Activated CD4-positive, CD25-positive, alpha-beta regulatory T cell treated with anti-CD3 and anti-CD28 coated beads, Interleukin-2, amount 50 U/mL, for 24 hours (primary cell): ENCODE measurements at regions not wholly inside any gene's neighbourhood (a gene's known extent, or its start where the extent isn't known, plus 50 kb on each side); places are given as distances from the start of the nearest gene placed in this dataset.
A peak's percentile ranks its signal among the peaks of the same experiment; 100 is the strongest.
"Not testable (repeated sequence)": the region's sequence is repeated elsewhere in the genome, so short reads cannot be mapped to it uniquely, and the experiment has no call there.

Experiments used
- ATAC-seq, 2 donors: fragments of 150-1000 bp; cut with Tn5 transposase; one replicate each; pipeline ENCODE4 v1.10.0; 2021; ENCODE audit warnings: mild to moderate bottlenecking in 1 of 2, moderate library complexity in 1 of 2

DNA sequence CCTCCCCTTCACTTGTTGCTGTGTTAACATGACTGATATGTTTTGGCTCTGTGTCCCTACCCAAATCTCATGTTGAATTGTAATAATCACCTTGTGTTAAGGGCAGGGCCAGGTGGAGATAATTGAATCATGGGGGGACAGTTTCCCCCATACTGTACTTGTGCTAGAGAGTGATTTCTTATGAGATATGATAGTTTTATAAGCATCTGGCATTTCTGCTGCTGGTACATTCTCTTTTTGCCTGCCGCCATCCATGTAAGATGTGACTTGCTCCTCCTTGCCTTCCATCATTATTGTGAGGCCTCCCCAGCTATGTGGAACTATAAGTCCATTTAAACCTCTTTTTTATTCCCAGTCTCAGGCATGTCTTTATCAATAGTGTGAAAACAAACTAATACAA is 185.0 kb downstream of the TBX18 start:
- no peak for ATAC-seq

DNA sequence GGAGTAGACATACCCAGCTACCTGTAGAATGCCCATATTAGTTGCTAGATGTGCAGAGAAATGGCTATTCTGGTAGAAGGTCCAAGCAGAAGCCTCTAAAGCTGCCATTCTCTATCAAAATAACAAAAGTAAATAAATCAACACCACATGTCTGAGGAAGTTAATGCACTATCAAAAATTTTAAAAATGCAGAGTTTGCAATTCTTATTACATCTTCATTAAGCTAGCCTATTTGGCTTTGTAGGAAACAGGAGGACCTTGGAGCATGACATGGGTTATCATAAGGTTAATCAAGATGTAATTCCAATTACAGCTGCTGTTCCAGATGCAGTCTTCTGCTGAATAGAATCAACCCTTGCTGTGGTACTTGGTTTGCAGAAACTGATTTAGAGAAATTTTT is 188.4 kb downstream of the TBX18 start:
- no peak for ATAC-seq

DNA sequence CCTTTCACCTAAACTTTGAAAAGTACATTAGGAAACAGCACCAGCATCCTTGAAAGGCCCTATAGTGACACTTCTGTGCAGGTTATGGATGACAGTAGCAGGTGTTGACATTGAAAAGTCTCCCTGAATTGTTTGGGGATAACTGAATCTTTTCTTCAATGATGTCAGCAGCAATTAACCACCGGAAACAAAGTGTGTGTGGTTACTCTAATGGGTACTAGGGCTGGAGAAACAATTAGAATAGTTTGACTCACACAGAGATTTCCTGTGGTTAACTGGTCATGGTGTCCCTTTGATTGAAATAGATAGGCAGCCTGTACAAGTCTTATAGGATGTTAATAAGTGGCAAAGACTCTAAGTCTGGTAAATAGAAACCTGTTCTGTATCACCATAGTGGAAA is 189.1 kb downstream of the TBX18 start:
- peak in 1 of 2 donors; percentile 41 for ATAC-seq

DNA sequence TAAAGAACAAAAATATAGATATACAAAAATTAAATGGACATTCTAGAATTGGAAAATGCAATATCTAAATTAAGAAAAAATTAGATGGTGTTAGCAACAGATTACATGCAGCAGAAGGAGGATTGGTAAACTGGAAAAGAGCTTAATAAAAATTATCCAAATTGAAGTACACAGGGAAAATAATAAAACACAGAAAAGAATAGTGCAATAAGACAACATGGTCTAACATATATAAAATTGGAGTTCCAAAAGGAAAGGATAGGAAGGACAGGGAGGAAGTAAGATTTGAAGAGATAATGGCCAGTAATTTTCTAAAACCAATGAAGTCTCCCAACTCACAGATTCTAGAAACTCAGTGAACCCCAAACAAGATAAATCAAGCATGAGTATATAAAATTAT is 194.5 kb downstream of the TBX18 start:
- no peak for ATAC-seq

DNA sequence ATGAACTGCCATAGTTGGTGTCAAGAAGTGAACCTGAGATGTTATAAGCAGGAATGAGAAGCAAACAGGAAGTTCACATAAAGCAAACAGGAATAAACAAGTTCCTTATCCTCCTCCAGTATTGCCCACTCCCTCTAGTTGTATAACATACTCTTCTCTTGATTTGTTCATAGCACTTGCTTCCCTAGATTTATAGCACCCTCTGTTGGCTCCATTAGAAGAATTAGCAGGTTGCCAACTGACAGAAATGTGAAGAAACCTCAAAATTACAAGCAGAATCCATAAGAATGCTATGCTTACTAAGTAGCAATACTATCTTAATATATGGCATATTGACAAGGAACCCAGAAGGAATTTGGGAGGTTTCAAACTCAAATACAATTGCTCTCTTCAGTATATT is 195.4 kb downstream of the TBX18 start:
- no peak for ATAC-seq

DNA sequence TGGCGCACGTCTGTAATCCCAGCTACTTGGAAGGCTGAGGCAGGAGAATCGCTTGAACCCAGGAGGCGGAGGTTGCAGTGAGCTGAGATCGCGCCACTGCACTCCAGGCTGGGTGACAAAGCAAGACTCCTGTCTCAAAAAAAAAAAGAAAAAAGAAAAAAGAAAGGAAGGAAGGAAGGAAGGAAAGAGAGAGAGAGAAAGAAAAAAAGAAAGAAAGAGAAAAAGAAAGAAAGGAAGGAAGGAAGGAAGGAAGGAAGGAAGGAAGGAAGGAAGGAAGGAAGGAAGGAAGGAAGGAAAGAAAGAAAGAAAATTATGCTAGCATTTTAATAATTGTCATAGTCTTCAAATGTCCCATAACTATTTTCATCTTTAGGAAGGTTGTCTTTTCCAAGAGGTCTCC is 198.7 kb downstream of the TBX18 start:
- ATAC-seq: not testable (repeated sequence)

DNA sequence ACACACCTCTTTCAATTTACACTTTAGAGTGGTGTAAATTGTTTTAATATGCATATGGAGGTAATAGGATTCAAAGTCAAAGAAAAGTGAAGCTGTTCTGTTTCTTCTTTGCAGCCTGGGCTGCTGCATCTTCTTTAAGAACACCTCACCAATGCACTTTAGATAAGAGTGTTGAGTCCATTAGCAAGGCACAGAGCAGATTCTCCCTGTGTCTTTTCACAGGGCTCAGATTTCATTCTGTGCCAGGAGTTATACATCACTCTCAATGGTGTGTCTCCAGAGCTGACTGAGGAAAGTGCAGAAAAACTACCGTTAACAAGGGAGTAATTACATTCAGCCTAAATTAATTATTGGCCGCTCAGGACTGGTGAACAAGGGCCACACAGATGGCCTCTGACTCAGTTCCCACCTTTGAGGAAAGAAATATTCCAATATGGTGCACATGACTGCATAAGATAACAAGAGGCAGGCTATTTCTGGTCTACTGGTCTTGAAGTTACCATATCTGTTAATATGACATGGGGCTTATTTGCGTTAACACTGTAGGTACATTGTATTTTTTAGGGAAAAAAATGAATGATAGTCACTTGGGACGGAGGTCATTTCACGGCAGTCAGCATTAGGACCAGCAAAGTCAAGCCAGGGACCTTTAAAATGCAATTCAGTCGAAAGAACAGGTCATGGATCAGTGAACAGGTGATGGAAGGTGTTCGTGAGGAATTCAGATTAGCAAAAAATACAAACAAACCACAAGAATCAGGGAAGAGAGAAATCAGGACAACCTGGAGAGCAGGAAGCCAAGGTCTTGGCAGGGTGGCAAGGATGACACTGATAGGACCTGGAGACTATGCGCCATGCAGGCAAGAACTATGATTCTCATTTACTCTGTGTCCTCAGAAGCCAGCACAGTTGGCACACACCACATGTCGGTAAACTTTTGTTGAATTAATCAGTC is 203.7 kb downstream of the TBX18 start:
- ATAC-seq: no peak

DNA sequence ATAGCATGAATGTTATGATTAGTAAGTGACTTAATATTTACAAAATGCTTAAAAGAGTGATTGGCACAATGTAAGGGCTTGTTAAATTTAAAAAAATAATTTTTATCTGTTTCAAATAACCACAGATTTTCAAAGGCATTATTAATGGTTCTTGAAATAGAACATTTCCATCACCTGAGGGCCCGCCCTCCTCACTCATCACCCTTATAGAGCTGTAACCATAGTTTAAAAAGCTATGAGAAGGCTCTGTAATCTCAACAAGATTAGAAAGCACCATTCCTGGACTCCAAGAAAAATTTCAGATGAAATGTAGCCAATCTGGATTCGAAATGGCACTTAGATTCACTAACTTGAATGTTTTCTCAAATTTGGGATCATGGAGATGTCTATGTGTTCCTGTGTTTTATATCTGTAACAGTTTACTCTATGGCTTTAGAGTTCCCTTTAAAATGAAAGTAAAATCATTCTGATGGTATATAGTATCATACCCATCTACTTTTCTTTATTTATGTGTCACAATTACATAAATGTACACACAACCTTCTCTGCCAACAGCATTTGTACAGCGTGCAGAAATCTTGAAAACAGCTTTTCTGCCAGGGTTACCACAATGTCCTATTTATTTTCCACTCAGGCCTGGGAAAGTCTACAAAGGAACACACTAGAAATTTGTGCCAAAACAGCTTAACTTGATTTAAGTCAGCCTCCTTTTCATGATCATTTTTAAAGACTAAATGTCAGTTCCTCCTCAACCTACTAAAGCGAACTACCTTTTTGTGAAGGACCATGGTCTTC is 207.7 kb downstream of the TBX18 start:
- ATAC-seq: no peak

DNA sequence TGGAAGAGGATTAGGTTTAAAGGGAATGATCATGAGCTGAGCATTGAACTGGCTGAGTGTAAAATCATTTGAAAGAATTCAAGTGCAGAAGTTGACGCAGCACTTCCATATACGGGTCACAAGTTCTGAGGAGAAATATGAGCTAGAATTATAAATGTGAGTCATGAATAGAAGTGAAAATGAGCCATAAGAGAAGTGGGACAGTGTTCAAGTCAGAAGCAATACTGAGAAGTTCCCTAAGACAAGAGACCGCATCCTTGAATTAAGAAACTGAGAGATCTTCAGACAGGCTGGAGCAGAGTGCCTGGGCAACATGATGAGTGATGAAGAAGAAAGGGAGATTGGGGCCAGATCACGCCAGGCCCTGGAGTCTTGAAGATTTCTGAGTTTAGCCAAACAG is 209.7 kb downstream of the TBX18 start:
- ATAC-seq: no peak

DNA sequence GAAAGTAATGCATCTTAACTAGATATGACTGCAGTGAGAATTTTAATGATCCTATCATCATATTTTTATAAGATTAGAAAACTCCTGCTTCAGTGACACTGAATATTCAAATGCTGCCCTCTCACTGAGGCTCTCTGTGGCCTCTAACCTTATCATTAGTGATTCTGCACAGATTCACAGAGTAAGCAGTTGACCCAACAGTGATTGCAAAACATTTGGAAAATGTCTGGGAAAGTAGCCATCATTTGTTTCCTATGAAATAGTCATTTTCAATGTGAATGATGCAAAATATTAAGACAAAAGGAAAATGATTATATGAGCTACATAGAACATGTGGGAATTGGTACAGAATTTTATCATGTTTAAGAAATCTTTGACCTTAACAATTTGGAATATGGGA is 210.3 kb downstream of the TBX18 start:
- no peak for ATAC-seq

DNA sequence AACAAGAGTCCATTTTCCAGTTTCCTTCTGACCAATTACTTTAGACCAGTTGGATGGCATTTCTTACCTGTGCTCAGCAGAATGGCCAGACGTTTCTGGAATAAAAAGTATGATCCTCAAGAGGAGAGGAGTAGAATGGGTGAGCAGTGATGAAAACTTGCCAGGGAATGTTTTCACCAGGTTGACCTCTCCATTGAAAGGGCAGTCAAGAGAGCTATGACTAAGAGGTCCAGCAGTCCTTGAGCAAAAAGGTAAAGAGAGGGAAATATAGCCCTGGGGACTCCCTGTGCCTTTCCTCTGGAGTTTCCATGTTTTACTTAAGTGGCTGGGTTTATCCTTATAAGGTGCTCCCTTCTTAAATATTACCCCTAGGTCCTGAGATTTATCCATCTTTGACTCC is 210.9 kb downstream of the TBX18 start:
- ATAC-seq: no peak

DNA sequence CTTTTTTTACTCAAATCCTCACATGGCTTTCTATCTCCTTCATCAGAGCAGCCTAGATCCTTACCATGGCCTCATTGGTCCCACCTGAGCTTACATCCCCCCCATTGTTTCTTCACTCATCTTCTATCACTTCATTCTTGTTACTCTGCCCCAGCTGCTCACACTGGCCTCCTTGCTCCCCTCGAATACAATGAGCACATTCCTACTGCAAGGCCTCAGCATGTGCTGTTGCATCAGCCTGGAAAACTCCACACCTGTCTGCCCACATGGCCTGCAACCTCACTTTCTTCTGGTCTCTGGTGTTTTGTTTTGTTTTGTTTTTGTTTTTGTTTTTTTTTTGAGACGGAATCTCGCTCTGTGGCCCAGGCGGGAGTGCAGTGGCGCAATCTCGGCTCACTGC is 212.6 kb downstream of the TBX18 start:
- no peak for ATAC-seq

DNA sequence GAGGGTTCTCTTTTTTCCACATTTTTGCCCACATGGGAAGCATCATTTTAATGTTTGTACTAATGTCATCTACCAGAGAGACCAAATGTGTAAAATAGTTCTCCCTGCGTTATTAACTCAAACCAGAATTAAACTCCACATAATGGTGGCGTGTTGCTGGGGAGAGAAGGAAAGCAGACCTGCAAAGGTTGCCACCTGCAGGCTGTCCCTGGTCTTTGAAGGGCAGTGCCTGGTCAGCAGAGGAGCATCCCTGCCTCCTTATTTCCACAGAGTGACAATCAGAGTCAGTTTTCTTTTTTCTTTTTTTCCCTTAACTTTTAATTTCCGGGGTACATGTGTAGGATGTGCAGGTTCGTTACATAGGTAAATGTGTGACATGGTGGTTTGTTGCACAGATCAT is 214.5 kb downstream of the TBX18 start:
- ATAC-seq: no peak

DNA sequence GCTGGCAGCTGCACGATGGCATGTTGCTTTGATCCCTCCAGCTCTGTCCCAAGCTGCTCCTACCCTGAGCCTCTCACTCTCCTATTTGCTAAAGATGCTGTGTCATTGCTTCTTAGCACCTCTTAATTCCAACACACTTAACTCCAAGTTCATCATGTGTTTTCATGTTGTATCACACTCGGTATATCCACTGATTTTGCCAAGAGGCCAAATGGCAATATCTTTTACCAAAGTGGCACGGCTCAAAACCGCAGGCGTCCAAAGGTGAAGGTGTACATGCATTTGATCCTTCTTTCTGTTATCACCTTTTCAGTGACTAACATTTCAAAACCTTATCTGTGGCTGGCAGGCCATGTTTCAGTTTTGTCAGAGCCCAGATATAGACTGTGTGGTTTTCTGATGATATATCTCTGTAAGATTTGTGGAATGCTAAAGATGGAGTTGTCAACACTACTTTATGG is 217.0 kb downstream of the TBX18 start:
- ATAC-seq: no peak

DNA sequence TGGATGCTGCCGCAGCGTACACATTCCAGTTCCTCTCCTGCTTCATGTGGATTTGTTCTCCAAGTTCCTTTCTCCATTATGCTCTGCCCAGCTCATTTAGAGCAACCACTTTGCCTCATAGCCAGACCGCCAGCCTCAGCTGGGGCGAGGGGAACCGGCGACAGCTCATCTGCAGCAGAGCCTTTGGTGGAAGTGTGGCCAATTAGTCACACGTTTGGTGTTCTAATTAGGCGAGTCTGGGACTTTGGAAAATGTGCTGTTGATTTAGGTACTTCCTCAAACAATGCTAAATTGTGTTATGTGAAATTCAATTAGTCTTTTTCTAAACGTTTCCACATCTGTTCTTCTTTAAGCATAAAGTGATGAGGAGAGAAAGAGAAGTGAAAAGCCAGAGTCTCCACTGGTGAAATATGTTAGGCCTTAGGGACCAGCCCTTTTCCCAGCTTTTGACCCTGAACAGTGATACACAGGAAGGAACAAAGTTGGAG is 217.9 kb downstream of the TBX18 start:
- ATAC-seq: no peak

DNA sequence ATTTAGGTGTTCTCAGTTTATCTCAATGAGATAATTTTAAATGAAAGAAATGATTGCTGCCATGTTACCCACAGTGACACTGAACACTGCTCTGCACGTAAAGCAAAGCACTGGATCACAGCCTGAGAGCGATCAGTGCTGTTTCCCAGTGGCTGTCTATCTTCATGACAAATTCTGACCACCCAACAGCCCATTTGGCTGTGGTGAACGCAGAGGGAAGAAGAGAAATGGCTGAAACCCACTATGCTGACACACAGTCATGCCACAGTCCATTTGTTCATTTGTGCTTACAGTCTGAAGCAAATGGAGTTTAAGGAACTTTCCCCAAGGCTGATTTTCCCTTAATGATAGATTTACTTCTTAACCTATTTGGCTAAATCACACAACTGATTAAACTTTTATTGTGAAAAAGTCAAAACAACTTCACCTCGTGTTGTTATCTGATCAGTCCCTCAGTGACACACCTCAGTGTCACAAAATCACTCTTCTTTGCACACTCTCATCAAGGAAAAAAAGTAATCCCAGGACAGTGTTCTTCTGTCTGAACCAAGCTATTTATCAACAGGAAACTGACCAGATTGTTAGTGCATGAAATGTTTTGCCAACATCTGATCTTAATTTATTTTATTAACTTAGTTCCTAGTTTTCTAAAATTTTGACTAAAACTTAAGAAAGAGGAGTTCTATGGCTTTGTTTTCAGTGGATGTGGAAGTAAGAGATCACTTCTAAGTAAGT is 225.1 kb downstream of the TBX18 start:
- no peak for ATAC-seq

DNA sequence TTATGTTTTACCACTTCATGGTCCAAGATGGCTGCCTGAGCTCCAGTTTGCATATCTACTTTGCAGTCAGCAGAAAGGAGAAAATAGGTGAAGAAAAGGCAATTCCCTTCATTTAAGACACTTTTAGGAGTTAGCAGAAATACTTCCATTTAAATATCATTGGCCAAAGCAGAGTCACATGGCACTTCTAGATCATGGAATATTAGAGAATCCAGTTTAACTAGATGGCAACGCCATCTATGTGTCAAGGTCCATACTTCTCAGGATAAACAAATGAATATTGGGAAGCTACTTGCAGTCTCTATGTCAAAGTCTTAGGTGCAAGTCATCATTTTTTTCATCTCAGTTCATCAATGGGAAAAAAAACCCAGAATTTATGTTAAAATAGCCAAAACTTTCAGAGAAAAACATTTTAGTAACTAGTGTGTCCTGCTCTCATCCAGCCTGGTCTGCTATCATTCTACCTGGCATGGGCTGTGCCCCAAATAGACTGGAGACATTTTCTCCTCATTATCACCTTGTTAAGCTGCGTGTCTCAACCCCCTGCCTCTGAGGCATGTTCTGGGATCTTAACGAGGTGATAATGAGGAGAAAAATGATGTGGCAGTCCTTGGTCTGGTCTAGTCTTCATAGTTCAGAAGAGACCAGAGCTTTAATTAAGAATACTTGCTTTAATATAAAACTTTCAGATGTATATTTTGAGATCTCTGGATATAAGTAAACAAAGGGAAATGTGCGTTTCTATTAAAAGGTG is 227.3 kb downstream of the TBX18 start:
- no peak for ATAC-seq

DNA sequence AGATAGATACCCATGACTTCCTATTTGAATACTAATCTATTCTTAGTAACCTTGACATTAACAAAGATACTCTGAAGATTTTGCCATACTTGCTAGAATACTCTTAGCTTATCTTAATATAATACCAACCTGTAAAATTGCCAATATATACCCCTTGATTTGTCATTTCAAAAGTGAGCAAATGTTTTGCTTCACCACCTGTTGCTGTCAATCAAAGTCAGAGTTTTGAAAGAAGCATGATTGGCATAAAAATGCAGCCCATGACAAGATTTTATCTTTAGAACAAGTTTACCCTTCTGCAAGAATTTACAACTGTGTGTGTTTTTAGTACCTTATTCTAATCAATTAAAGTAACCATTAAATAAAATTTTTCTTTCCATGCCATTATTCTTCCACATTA is 236.2 kb downstream of the TBX18 start:
- ATAC-seq: no peak

DNA sequence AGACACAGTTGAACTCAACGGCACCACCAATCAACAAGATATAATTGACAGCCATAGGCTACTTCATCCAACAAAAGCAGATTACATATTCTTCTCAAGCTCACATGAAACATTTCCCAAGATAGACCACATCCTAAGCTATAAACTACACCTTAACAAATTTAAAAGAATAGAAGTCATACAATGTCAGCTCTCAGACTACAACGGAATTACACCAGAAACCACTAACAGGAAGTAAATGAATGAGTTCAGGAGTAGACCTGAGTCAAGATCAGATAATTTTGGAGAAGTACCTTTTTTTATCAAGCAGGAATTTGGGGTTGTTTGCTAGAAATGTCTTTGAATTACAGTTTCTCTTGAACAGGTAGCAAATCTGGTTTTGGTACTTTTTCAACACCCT is 237.8 kb downstream of the TBX18 start:
- ATAC-seq: no peak

DNA sequence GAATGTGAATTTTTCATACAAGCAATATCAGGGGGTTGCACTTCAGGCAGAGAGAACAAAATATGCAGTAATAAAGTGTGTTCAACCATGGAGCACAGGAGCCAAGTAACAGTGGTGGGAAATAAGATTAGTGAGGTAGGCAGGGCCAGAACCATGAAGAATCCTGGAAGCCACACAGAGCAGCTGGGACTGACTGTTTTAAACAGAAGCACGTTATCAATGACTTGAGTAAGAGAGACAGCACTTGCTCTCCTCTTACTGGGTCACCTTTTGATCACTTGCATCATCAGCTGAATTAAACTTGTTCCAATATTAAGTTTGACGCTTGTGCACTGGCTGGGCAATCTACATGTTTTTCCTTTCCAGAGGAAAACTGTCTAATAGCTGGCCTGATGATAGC is 238.5 kb downstream of the TBX18 start:
- ATAC-seq: no peak

DNA sequence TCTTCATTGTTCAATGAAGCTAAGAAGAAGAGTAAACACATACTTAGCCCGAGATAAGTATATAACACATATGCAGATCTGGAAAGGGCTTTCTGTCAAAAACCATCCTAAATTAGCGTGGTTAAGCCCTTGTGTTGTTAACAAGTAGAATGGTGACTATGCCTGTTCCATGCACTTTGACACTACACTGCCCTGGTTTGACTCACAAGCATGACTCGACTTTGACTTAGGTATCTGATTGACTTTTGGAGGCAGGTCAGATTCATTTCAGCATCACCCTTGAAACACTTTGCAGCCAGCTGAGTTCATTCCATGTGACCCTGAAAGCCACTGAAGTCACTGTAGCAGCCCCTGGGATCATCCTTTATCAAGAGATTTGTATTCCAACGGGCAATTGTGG is 239.8 kb downstream of the TBX18 start:
- ATAC-seq: no peak

DNA sequence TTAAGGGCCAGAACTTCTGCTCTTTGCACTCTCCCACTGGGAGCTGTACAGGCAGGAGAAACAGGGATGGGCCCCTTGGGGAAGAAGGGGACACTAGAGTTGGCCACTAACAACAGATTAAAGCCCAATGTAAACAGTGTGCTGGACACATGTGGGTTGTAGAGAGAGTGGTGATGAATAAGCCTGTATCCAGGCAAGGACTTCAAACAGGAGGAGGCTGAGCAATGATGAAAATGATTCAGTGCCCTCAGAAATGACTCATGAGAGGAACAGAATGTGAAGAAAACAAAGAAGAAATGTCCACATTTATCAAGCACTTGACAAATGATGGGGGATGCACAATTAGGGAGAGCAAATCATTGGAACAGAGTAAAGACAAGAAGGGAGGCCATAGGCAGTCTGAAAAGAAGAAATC is 242.3 kb downstream of the TBX18 start:
- no peak for ATAC-seq
